GM21526 (cell line): ENCODE measurements at regions not wholly inside any gene's neighbourhood (a gene's known extent, or its start where the extent isn't known, plus 50 kb on each side); places are given as distances from the start of the nearest gene placed in this dataset.

ENCODE experiments used
- ATAC-seq: cut with Tn5 transposase; IDR thresholded peaks from one replicate; pipeline ENCODE4 v1.9.1; 2021; ENCODE audit warnings: moderate library complexity; ENCODE audit not compliant: unreplicated experiment, low FRiP score

DNA sequence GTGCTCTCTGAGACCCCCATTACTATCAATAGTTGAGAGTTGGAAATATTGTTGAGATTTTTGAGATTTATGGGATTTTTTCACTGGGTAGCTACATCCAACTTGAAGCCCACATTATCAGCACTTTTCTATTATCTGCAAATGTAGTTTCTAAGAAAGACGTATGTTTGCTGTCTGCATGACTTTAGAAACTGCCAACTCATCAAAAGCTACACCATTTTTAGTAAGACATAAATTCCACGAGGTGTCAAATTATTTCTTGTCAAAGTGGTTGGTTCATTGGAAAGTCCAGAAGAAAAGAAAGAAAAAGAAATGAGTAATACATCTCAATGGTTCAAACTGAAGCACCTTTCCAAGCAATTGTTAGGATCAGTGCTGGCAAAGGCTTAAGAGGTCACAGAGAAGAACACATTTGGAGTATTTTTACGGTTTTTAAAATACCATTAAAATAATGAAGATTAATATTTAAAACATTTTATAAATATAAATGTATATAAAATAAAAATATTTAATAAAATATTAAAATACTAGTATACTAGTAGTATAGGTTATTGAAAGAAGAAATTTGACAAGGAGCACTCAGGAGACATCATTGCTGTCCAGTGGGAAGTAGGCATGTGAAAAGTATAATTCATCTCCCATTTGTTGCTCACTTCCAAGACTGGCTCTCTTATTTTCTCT, 463.5 kb downstream of the TAFA4 start:
- ATAC-seq, result no peak

DNA sequence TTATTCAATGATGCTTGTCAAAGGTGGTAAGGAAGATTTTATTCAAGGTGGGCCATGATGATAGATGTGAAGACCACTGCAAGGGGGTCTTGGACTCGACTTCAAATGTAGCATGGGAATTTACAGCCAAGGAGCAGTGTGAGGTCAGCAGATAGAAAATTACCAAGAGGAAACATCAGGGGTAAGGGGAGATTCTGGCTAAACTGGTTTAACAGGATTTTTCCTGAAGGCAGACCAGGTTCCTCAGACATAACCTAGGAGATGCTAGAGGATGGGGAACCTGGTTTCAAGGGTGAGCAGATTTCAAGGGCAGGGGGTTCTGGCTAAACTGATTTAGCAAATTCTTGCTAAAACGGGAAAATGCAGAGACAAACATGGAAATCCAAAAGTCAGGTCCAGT, 464.9 kb downstream of the TAFA4 start:
- no peak for ATAC-seq

DNA sequence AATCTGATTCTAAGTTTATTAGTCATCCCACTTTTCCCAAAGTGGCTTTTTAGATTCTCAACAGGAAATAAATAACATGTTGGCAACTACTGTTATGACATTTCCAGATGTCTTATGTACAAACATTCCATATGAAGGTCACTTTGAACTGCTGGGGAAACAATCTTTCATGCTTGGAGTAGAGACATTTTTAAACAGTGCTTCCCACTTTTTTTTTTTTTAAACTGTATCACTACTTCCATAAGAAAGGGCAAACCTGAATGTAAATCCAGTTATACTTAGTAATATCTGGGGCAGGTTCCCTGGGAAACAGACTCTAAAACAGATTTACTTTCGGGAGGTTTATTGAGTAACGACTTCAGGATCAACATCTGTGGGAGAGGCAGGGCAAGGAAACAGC, 473.8 kb downstream of the TAFA4 start:
- ATAC-seq, result no peak

DNA sequence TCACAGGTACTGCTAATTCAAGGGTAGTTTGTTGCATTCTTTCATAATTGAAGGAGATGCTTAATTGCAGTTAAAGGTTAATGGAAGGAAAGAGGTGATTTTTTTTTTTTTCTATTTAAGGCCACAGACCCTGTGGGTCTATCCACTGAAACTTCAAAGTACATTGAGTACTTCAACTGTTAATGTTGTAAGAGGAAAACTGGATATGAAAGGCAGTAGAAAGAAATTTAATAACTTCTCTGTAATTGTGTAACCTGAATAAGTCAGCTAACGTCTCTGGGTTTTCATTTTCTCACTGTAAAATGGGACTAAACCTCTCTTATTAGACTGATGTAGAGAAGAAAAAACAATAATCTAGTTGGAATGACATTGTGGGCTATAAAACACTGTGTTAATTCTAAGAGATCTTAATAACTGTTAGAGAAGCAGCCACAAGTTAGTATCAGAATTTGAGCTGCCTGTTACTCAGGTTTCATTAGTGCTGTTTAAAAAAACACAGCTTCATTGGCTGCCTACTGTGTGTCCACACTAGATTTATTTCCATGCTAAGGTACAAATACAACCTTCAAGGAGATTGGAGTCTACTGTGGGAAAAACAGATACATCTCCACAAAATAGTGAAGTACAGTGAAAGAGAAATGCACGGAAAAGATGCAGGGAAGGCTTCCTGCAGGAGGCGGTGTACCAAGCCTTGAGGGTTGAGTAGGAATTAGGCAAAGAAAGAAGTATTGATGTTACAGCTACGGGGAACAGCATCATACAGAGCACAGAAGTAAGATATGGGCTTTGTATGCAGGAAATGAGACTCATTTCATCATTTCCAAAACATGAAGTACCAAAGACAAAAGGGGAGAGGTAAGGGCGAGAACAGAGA, 483.6 kb downstream of the TAFA4 start:
- ATAC-seq, result no peak

DNA sequence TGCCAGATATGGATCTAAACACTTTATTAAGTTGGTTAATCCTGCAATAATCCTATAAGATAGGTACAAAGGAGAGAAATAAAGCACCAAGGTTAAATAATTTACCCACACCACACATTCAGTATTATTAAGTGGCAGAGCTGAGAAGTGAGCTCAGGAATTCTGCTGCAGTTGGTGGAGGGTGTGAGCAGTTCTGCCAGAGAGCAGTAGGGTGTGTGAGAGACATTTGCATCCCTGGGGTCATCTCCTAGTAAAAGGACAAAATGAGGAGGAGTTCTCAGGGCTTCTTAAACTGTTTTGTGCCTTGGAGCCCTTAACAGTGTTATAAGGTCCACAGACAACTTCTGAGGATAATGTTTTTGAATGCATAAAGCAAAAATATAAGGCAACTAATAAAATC, 484.5 kb downstream of the TAFA4 start:
- no peak for ATAC-seq

DNA sequence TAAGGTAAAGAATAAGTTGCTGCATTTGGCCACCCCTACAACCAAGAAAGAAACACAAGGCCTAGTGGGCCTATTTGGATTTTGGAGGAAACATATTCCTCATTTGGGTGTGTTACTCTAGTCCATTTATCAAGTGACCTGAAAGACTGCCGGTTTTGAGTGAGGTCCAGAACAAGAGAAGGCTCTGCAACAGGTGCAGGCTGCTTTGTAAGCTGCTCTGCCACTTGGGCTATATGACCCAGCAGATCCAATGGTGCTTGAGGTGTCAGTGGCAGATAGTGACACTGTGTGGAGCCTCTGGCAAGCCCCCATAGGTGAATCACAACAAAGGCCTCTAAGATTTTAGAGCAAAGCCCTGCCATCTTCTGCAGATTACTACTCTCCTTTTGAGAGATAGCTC, 491.3 kb downstream of the TAFA4 start:
- ATAC-seq, result no peak

DNA sequence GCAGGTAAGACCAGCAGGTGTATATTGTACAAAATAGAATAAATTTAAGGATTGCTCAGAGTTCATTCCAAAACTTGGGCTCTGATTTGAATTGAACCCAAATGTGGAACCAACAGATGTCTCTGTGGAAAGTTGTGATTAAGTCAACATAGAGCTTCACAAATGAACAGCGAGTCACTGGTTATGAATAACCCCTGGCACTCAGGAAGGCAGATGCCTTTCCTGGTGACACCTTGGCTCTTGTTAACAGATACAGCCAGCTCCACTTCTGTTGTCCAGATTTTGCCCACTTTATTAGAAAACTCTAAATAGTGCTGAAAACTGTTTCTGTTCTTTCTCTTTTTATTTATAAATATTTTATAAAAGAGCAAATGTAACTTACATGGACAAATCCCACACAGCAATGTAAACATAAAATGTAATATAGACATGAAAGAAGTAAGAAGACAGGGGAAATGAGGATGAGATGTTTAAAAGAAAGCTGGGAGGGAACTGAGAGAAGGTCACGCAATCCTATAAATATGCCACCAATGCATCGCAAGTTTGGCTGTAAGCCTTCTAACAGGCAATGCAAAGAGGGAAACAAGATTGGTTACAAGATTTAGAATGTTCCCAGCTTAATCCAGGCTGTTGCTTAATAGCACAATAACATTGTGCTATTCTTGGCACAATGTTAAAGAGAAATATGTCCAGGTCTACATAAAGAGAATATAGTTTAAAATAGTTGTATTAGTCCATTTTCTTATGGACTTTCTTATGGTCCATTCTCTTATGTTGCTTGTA, 495.5 kb downstream of the TAFA4 start:
- no peak for ATAC-seq

DNA sequence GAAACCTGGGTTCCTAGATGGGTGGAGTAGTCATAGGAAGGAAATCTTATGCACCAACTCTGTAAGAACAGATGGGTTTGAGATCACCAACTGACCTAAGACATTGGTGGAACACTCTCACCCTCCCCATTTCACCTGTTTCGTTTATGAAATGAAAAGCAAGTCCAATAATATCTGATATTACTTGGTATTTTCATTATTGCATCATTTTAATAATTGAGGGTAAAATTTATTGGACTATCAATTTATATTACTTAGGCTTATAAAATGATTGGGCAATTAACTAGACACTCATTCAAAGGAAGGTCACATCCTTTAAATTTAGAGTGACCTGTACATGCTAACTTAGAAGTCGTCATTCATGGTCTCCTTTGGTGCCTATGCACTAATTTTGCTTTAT, 503.9 kb downstream of the TAFA4 start:
- ATAC-seq, result no peak

DNA sequence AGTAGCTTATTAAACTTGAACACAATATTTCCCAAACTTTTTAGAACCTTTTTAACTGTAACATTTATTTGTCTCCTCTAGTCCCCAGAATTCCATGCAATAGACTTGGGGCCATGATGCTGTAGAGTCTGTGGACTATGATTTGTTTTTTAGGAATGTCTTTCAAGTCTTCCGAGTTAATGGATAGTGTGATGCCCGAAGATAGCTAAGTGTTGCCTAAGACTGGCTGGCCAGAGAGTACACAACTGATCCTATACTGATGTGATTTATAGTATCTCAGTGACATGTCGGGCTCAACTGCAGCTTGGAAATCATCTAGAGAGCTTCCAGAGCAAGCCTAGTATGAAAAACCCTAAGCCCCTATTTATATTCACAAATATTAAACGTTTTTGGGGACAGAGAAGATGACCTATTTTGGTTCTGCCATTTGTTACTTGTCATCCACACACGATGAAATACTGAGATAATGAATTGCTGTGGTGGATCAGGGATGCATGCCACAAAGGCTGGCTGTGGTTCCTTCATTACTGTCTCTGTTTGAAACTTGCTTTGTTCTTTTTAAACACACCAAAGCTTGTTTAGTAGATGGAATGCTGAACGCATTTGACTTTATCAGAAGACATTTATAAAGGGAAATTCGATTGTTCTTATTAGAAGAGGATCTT, 507.4 kb downstream of the TAFA4 start:
- ATAC-seq, result no peak

DNA sequence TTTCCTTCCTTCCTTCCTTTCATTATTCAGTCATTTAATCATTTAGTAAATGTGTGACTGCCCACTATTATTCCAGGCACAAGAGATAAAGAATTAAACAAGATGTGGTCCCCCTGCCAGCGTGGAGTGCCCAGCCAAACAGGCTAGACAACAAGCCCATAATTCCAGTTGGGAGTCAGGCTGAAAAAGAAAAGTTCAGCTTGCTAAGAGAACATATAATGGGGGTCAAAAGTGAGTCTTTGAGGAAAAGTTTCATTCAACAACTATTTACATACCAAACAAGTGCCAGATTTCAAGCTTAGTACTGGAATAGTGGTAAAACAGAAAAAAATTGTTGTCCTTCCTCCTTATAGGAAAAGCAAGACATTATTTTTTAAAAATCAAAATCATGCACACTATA, 523.7 kb downstream of the TAFA4 start:
- no peak for ATAC-seq

DNA sequence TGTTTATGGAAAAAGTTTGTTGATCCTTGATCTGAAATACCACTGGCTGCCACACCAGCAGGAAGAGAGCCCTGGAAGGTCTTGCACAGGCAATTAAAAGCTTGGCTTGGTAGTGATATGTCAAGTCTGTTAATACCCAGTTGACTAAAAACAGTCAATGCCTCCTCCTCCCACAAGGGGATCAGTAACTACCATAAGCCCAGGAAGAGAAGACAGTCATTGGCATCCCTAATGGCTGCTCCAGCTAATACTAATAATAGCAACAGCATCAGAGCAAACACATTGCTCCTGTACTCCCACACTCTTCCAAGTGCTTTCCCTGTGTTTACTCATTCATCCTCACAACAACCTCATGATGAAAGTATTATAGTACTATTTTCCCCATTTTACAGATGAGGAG, 528.6 kb downstream of the TAFA4 start:
- no peak for ATAC-seq

DNA sequence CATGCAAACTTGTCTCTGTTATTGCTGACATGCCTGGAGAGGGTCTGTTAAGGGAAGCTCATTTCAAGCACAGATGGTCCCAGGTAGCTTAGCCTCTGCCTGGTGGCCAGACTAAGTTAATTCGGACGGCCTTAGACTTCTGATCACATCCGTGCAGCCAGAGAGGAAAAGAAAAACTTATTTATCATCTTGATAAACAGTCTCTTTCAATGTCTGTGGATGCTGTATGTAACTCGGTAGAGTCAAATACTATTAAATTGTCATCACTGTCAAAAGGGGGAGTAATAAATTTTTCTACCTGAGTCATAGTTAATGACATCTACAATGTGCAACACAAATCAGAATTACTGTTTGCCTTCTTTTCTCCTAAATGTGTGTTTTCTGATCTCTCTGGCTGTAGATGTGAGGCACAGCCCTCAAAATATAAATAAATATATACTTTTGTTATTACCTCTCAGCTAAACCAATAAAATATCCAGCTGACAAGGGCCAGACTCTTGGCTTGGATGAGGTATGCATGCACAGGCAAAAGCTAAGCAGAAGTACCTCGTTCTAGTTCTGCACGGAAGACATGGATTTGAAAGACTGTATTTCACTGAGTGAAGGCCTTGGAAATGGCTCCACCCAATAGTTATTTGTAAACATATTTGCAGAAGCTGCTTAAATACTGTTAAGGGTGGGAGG, 530.0 kb downstream of the TAFA4 start:
- ATAC-seq, result no peak

DNA sequence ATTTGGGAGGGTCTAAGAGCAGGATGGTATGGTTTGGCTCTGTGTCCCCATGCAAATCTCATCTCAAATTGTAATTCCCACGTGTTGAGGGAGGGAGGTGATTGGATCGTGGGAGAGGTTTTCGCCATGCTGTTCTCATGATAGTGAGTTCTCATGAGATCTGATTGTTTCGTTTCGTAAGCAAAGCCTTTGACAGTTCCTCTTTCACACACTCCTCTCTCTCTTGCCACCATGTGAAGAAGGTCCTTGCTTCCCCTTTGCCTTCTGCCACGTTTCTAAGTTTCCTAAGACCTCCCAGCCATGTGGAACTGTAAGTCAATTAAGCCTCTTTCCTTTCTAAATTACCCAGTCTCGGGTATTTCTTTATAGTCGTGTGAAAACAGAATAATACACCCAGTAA, 553.7 kb downstream of the TAFA4 start:
- ATAC-seq, result no peak

DNA sequence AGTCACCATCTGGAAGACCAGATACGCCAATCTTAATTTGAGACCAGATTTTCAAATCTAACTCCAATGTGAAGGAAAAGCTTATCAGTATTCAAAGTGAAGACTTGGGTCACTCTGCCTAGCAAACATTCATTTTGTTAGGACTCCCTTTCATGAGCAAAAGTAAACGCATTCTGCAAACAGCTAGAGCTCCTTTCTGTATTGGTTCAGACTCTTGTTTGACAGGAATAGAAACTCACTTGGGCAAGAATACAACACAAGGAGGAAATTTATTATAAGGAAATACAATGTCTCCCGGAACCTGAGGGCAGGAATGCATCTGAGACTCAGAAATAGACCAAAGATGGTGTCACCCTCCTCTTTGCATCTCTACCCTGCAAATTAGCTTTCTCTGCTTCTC, 558.6 kb downstream of the TAFA4 start:
- ATAC-seq, result no peak

DNA sequence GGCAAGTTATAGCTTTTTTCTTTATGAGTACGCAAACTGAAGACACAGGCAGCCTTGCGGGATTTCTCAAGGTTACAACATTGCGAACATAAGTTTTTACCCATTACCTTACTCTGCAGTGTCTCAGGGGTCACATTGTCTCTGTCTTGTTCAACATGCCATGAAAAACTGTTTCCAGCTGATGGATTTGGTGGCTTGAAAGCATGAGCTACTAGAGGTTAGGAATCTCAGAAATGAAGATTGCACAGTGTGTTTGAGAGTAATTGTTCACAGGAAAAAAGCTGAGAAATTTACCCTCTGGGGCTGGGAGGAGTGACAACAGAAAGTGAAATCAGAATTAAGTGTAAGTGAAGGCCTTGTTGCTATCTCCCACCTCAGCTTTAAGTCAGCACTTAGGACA, 568.6 kb downstream of the TAFA4 start:
- no peak for ATAC-seq

DNA sequence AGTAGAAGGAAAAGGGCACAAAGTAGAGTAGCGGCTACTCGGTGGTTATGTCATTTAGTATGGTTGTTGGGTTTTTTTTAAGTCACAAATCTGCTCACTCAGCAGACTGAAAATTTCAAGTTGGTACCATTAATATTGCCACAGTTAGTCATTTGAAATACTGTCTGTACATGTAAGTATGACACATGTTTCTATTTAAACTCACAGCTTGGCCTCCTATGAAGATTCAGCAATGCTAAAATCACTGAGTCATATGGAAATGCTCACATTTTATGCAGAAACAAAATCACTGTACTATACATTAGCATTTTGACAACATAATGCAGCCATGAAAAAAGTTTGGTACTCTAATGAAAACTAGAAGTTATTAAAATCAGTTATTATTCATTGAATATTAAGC, 571.9 kb downstream of the TAFA4 start:
- no peak for ATAC-seq

DNA sequence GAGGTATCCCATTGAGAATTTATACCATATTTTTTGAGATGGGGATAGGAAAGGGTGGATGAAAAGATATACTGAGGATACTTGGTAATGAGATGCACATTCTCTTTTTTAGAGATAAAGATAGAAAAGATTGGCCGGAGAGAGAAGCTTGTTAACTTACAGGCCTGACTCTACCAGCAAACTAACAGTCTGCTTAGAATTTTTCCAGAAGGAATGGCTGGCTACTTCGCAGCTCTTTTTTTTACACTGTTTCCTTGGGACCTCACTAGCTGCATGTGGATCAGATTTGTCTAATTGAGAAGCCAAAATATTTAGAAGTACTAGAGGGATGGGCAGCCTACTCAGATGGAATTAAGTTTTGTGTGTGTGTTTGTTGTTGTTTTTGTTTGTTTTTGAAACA, 586.6 kb downstream of the TAFA4 start:
- no peak for ATAC-seq

DNA sequence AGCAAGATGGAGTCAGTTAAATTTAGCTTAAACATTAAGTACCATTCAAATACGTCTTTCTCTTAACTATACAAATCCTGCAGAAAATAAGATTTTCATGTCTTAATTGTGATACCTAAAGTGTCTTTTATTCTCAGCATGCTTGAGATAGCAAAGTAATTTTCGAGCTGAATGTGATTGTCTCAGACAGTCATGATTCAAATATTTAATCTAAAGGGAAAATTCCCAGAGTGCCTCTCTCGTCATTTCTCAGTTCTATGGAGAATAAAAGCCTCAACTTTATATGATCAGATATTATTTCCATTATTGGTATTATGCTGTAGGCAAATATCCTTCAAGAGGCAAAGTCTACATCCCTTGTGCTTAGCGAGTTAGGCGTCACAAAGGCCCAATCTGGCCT, 589.9 kb downstream of the TAFA4 start:
- ATAC-seq, result no peak

DNA sequence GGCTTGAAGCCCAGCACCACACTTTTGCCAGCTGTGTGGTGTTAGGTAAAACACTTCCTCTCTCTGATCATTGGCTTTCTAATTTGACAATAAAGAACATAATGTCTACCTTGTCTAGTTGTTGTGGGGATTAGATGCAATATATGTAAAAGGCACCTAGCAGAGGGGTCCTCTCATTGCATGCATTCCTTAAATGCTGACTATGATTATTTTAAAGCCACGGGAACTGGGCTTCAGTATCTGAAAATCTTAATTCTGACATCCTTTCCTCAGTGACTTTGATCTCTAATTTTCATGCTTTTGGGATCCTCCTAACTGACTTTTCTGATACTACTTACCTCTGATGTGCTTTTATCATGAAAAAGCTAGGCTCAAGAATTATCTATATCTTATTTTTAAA, 596.3 kb downstream of the TAFA4 start:
- no peak for ATAC-seq

DNA sequence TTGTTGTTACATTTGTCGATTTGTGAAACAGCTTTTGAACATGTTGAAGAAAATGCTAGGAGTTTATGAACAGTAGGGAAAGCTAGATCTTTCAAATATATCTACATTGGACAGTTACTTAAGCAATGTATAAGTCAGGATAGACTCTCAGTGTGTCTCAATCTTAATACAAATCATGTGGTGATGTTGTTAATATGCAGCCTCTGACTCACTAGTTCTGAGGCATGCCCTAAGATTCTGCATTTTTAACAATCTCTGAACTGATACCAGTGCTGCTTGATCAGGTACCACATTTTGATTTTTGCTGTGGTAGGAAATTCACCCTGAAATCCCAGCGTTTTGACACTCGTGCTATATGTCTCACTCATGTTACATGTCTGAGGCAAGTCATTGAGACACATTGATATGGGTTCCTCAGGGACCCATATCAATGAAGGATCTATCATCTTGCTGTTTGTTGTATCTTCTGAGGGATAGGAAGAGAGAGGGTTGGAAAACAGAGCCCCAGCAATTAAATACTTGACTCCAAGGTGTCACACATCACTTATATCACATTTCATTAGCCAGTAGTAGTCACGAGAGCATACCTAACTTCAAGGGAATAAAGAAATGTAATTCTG, 597.9 kb downstream of the TAFA4 start:
- ATAC-seq, result no peak
